ENCODE measurements at regions not wholly inside any gene's neighbourhood (a gene's known extent, or its start where the extent isn't known, plus 50 kb on each side); places are given as distances from the start of the nearest gene placed in this dataset.
"Not testable (repeated sequence)": the region's sequence is repeated elsewhere in the genome, so short reads cannot be mapped to it uniquely, and the experiment has no call there.

- H3K27me3 ChIP-seq (ENCODE audit: control insufficient read depth, insufficient read depth, low read length); H3K4me3 ChIP-seq (ENCODE audit: low read depth, low read length); DNase-seq (ENCODE audit: low read depth); H3K36me3 ChIP-seq (ENCODE audit: control insufficient read depth, insufficient read depth, low read length): not testable (repeated sequence)
Observed at GRCh38 chr10:38448614-38449355, 354.6 kb downstream of the ZNF37A start.

GRCh38 chr10:38449618-38450017 is 355.5 kb downstream of the ZNF37A start:
- H3K36me3 ChIP-seq (ENCODE audit: control insufficient read depth, insufficient read depth, low read length); H3K27me3 ChIP-seq (ENCODE audit: control insufficient read depth, insufficient read depth, low read length); H3K4me3 ChIP-seq (ENCODE audit: low read depth, low read length); DNase-seq (ENCODE audit: low read depth): not testable (repeated sequence)

- not testable (repeated sequence) for H3K4me3 ChIP-seq (ENCODE audit: low read depth, low read length); DNase-seq (ENCODE audit: low read depth); H3K36me3 ChIP-seq (ENCODE audit: control insufficient read depth, insufficient read depth, low read length); H3K27me3 ChIP-seq (ENCODE audit: control insufficient read depth, insufficient read depth, low read length)
Observed at GRCh38 chr10:38450372-38451057, 356.4 kb downstream of the ZNF37A start.

GRCh38 chr10:38451306-38451967 is 357.3 kb downstream of the ZNF37A start:
- DNase-seq (ENCODE audit: low read depth); H3K36me3 ChIP-seq (ENCODE audit: control insufficient read depth, insufficient read depth, low read length); H3K27me3 ChIP-seq (ENCODE audit: control insufficient read depth, insufficient read depth, low read length); H3K4me3 ChIP-seq (ENCODE audit: low read depth, low read length): not testable (repeated sequence)

Data from kidney epithelial cell (primary cell).